ENCODE measurements at regions not wholly inside any gene's neighbourhood (a gene's known extent, or its start where the extent isn't known, plus 50 kb on each side); places are given as distances from the start of the nearest gene placed in this dataset.

DNA sequence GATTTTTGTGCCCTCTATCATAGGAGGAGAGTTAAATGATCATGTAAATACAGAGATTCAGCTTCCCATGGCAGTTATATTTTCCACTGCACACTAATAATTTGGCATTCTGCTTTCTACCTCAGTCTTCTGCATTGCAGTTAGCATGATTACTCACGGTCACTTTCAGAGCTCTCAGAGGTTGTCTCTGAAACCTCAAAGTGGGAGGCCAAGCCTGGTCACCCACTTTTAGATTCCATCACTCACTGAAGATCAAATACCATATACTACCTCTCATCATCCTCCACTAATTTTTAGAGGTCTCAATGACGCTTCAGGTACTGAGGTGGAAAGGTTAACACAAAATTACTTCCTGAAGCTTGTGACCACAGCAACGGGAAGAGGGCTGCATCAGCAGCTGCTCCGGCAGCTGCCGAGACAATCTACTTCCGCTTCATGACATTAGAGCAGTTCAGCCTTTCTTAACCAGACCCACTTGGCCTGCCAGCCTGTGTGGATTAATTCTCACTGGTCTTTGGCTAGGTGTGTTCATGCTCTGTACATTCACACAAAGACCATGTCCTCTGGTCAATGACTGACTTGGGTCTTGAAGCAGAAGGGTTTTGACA is 416.4 kb upstream of the PDZRN3 start:
- TF ChIP-seq POLR2AphosphoS5 (IDR thresholded peaks at IDR 0.05; ENCODE audit: low read depth, low read length) (no peak), POLR2A (IDR thresholded peaks at IDR 0.05; ENCODE audit: low read depth, low read length) (no peak)

All from GM12891 (cell line).